Transverse colon (tissue), 4 donors: ENCODE measurements at regions not wholly inside any gene's neighbourhood (a gene's known extent, or its start where the extent isn't known, plus 50 kb on each side); places are given as distances from the start of the nearest gene placed in this dataset.

ENCODE experiments used
- CTCF ChIP-seq, 5 experiments: fragments of 200-600 bp in 3 of 5; fragments of 450-650 bp in 2 of 5; sonication (generic) in 3 of 5; IDR thresholded peaks; 1 replicate in 2 of 5; 2 replicates in 3 of 5; pipeline ENCODE4 v1.5.1; 2016 to 2017; ENCODE audit warnings: antibody characterized with exemption in 5 of 5, inconsistent platforms in 3 of 5, mild to moderate bottlenecking in 2 of 5, moderate library complexity in 1 of 5
- EP300 ChIP-seq: sonication (generic); formaldehyde crosslinking; IDR thresholded peaks from one replicate; pipeline ENCODE4 v1.6.1; 2017; ENCODE audit warnings: antibody characterized with exemption, low read depth
- POLR2A ChIP-seq: fragments of 450-650 bp; IDR thresholded peaks from one replicate; pipeline ENCODE4 v1.6.1; 2016; ENCODE audit warnings: antibody characterized with exemption, mild to moderate bottlenecking, moderate library complexity
- POLR2AphosphoS5 ChIP-seq, 3 donors: sonication (generic); formaldehyde crosslinking; IDR thresholded peaks; one replicate each; pipeline ENCODE4 v1.6.1; 2016; ENCODE audit warnings: antibody characterized with exemption in 3 of 3

DNA sequence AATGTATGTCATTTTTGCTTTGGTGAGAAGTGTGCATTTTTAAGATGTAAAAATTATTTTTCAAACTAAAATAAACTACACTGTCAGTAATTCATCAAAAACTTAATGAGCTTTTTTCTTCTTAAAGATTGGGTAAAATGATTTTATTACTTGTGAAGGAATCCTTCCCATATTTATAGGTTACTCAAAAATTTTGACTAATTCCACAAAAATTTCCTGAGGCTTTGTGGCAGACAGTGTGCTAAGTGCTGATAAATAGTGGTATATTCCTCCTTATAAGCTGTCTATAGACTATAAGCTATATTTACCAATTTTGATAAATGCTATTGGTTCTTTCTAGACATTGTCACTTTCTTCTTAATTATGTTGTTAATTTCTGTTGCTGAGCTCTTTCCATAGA is 284.5 kb upstream of the SEMA6D start:
- TF ChIP-seq POLR2A (no peak), CTCF (IDR thresholded peaks at IDR 0.05) (no peak), POLR2AphosphoS5 (IDR thresholded peaks at IDR 0.05) (no peak), EP300 (no peak)
